ENCODE measurements at regions not wholly inside any gene's neighbourhood (a gene's known extent, or its start where the extent isn't known, plus 50 kb on each side); places are given as distances from the start of the nearest gene placed in this dataset.

- no peak for TF ChIP-seq EZH2 (IDR thresholded peaks at IDR 0.05; ENCODE audit: borderline replicate concordance, low read length)
- no peak for TF ChIP-seq CTCF (conservative IDR thresholded peaks at IDR 0.05 in 1 of 2, IDR thresholded peaks at IDR 0.05 in 1 of 2; ENCODE audit: extremely low read depth in 1 of 2, insufficient read depth in 1 of 2, low read depth in 1 of 2, low read length in 2 of 2)
Measured at GRCh38 chr5:149438711-149439132, 59.6 kb upstream of the IL17B start.

Data from mammary epithelial cell (primary cell).